ENCODE measurements at regions not wholly inside any gene's neighbourhood (a gene's known extent, or its start where the extent isn't known, plus 50 kb on each side); places are given as distances from the start of the nearest gene placed in this dataset.

- DNase-seq (ENCODE audit: low read depth, low spot score), result peak; percentile 94
- Histone ChIP-seq H3K4me3 (no peak overlapping the region), H3K36me3 (ENCODE audit: control insufficient read depth in 2 of 2, insufficient read depth in 2 of 2, low read length in 1 of 2) (no peaks in the 10 kb centered on the region), H4K20me1 (ENCODE audit: control insufficient read depth, insufficient read depth) (no peaks in the 10 kb centered on the region), H3K4me2 (ENCODE audit: control insufficient read depth, insufficient read depth) (peak overlapping the region; percentile 36), H3K27ac (ENCODE audit: control insufficient read depth, insufficient read depth) (peak overlapping the region; percentile 98), H3K79me2 (ENCODE audit: control insufficient read depth, insufficient read depth, low read length) (no peaks in the 10 kb centered on the region; the same call in 1 of the 2 replicates), H3K4me1 (ENCODE audit: control insufficient read depth, insufficient read depth, low read length) (peaks cover 72% of the 10 kb centered on the region), H2AFZ (ENCODE audit: control insufficient read depth, low read depth, low read length) (peak overlapping the region; percentile 59), H3K9ac (ENCODE audit: control insufficient read depth, insufficient read depth, low read length) (peak overlapping the region; percentile 84), H3K9me3 (replicated peaks; ENCODE audit: control insufficient read depth, insufficient read depth, low read length) (peaks cover 6% of the 10 kb centered on the region), H3K27me3 (replicated peaks in 1 of 2; ENCODE audit: control insufficient read depth in 2 of 2, insufficient read depth in 2 of 2, low read length in 1 of 2) (no peaks in the 10 kb centered on the region; a peak in 1 of 4 replicates)
- ChIA-PET SMC1A (ENCODE audit: uncharacterized antibody, unreplicated experiment) (interaction anchor here (0.6 to 25.0 kb wide), 40 partner anchors 9 to 1208 kb away, joined by 3 to 748 read pairs (median 4); partner anchors contain the start of genes DUSP22 and IRF4), RAD21 (ENCODE audit: unreplicated experiment) (interaction anchor here (0.6 to 15.3 kb wide), 47 partner anchors 9 to 1248 kb away, joined by 3 to 519 read pairs (median 4); partner anchors contain the start of genes DUSP22 and IRF4), CTCF (interaction anchor here (0.6 to 16.8 kb wide), 55 partner anchors 9 to 1248 kb away, joined by 3 to 460 read pairs (median 4); partner anchors contain the start of gene IRF4), POLR2A (interaction anchor here (0.5 to 9.7 kb wide), 9 partner anchors 22 to 234 kb away, joined by 3 to 139 read pairs (median 3); no protein-coding TSS in a partner anchor)
- intact Hi-C loops (cut with micrococcal nuclease; ENCODE audit: unreplicated experiment), result loop anchor here (1.0 to 5.0 kb wide), 7 partner anchors 32 to 523 kb away; partner anchors contain the start of gene DUSP22
- in situ Hi-C loops (cut with MboI), result loop anchor here (5.0 kb wide), 1 partner anchor 208 kb away; no protein-coding TSS in a partner anchor
- BruUV-seq (replicated peaks), result TSS peak; percentile 80
- peak; percentile 70 for FAIRE-seq
- peak; percentile 90 for ATAC-seq
- WGBS (ENCODE audit: insufficient coverage, insufficient replicate concordance, low lambda C conversion rate, missing lambda C conversion rate), result 2% methylated on average over 13 of the region's 13 CpGs
- no peak for TF ChIP-seq SUZ12 (IDR thresholded peaks at IDR 0.05; ENCODE audit: unreplicated experiment)
- no peak for TF ChIP-seq SMAD1 (IDR thresholded peaks at IDR 0.05; ENCODE audit: low read depth, partially characterized antibody)
- peak; percentile 52 for TF ChIP-seq POU2F2 (IDR thresholded peaks at IDR 0.05; ENCODE audit: borderline replicate concordance, low read depth, low read length)
- no peak for TF ChIP-seq CHD4 (IDR thresholded peaks at IDR 0.05)
- no peak for TF ChIP-seq NR2C2 (IDR thresholded peaks at IDR 0.05; ENCODE audit: borderline replicate concordance, control insufficient read depth, insufficient read length, low read depth)
- TF ChIP-seq, protein P1, sequence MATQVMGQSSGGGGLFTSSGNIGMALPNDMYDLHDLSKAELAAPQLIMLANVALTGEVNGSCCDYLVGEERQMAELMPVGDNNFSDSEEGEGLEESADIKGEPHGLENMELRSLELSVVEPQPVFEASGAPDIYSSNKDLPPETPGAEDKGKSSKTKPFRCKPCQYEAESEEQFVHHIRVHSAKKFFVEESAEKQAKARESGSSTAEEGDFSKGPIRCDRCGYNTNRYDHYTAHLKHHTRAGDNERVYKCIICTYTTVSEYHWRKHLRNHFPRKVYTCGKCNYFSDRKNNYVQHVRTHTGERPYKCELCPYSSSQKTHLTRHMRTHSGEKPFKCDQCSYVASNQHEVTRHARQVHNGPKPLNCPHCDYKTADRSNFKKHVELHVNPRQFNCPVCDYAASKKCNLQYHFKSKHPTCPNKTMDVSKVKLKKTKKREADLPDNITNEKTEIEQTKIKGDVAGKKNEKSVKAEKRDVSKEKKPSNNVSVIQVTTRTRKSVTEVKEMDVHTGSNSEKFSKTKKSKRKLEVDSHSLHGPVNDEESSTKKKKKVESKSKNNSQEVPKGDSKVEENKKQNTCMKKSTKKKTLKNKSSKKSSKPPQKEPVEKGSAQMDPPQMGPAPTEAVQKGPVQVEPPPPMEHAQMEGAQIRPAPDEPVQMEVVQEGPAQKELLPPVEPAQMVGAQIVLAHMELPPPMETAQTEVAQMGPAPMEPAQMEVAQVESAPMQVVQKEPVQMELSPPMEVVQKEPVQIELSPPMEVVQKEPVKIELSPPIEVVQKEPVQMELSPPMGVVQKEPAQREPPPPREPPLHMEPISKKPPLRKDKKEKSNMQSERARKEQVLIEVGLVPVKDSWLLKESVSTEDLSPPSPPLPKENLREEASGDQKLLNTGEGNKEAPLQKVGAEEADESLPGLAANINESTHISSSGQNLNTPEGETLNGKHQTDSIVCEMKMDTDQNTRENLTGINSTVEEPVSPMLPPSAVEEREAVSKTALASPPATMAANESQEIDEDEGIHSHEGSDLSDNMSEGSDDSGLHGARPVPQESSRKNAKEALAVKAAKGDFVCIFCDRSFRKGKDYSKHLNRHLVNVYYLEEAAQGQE (IDR thresholded peaks at IDR 0.05; ENCODE audit: low read depth, low read length), result no peak
- TF ChIP-seq TBL1XR1 (IDR thresholded peaks at IDR 0.05; ENCODE audit: low read depth, low read length), result peak; percentile 81
- TF ChIP-seq, protein P2, sequence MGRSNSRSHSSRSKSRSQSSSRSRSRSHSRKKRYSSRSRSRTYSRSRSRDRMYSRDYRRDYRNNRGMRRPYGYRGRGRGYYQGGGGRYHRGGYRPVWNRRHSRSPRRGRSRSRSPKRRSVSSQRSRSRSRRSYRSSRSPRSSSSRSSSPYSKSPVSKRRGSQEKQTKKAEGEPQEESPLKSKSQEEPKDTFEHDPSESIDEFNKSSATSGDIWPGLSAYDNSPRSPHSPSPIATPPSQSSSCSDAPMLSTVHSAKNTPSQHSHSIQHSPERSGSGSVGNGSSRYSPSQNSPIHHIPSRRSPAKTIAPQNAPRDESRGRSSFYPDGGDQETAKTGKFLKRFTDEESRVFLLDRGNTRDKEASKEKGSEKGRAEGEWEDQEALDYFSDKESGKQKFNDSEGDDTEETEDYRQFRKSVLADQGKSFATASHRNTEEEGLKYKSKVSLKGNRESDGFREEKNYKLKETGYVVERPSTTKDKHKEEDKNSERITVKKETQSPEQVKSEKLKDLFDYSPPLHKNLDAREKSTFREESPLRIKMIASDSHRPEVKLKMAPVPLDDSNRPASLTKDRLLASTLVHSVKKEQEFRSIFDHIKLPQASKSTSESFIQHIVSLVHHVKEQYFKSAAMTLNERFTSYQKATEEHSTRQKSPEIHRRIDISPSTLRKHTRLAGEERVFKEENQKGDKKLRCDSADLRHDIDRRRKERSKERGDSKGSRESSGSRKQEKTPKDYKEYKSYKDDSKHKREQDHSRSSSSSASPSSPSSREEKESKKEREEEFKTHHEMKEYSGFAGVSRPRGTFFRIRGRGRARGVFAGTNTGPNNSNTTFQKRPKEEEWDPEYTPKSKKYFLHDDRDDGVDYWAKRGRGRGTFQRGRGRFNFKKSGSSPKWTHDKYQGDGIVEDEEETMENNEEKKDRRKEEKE (IDR thresholded peaks at IDR 0.05), result no peak
- TF ChIP-seq NRF1 (conservative IDR thresholded peaks at IDR 0.05; ENCODE audit: low read depth, low read length), result no peak
- no peak; the same call in 1 of the 2 replicates for TF ChIP-seq BACH1 (IDR thresholded peaks at IDR 0.05; ENCODE audit: borderline replicate concordance)
- TF ChIP-seq IKZF2 (IDR thresholded peaks at IDR 0.05), result peak in 1 of 2 experiments; percentile 69
- TF ChIP-seq CEBPZ (IDR thresholded peaks at IDR 0.05; ENCODE audit: low read depth, low read length), result no peak
Observed at GRCh38 chr6:188821-189655, 103.2 kb upstream of the DUSP22 start.
